NCI-H2196 (cell line): ENCODE measurements at regions not wholly inside any gene's neighbourhood (a gene's known extent, or its start where the extent isn't known, plus 50 kb on each side); places are given as distances from the start of the nearest gene placed in this dataset.
"Not testable (repeated sequence)": the region's sequence is repeated elsewhere in the genome, so short reads cannot be mapped to it uniquely, and the experiment has no call there.

Experiments used
- DNase-seq: peaks from one replicate; lab custom pipeline; 2025; ENCODE audit not compliant: unreplicated experiment; lab: John Stamatoyannopoulos, UW

GRCh38 chr10:15921423-15921945 is 61.2 kb upstream of the MINDY3 start:
- not testable (repeated sequence) for DNase-seq

DNA sequence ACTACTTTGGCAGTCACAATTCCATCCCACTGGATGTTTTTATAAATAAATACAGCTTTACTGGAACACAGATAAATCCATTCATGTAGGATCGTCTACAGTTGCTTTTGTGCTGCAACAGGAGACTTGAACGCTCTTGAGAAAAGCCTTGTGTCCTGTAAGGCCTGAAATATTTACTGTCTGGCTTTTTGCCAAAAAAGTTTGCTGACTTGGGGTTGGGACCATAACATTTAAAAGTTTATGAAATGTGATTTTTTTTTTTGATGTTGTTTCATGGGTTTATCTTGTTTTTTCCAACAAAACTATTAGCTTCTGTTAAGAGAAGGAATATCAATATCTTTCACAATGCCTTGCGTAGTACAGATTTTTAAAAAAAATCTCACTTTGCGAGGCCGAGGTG is 71.1 kb upstream of the MINDY3 start:
- DNase-seq = no peak

DNA sequence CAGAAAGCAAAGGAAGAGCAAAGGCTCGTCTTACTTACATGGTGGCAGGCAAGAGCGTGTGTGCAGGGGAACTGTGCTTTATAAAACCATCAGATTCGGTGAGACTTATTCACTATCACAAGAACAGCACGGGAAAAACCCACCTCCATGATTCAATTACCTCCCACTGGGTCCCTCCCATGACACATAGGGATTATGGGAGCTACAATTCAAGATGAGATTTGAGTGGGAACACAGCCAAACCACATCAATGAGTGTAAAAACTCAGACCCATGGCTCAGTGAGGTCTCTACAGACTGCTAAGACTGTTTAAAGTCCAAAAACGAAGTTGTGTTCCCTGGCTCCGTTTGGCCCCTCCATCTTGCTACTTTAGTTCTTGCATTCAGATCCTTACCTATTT is 79.2 kb upstream of the MINDY3 start:
- DNase-seq = not testable (repeated sequence)

DNA sequence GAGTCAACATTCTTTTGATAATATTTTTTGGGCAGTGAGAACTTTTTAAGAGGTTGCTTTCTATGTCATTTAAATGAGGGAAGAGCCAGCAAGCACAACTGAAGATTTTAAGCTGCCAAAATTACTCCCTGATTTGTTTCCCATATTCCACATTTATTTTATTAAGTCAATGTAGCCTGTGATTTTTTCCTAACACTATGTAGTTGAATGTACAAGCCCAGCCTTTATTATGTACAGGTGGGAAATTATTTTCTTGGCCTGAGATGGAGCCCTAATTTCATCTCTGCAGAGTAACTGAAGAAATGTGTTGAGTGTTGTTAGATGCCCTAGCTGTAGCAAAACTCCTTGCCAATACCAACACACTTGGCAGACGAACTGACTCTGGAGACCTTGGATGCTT is 83.1 kb upstream of the MINDY3 start:
- no peak for DNase-seq

DNA sequence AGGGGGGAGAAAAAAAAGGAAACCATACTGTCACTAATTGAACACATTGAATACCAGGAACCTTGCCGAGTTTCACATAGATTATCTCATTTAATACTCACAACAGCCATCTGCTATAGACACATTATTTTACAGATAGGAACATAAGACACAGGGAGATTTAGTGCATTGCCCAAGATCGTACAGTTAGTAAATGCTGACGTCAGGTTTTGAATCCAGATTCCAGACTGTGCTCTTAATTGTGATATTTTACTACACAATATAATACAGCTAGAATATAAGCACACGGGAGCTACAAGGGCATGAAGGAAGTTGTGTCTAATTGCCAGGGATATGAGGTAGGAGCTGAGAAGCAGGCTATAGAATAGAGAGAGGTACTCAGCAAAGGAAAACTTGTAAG is 93.9 kb upstream of the MINDY3 start:
- no peak for DNase-seq

DNA sequence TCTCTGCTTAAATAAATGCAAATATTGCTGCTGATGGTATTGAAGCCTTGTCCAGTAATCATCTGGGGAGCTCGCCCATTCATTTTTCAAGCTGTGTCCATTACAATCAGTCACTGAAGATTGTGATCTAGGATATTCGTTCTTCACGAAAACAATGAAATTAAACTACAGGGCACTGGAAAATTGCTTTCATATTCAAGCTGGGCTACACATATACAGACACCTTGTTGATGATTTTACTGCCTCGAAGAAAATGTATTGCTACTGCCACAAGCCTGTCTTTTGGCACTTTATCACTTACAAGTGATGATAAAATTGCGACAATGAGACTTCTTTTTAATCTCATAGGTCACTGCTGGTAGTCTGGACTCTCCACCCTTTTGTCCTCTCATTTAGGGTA is 100.0 kb upstream of the MINDY3 start:
- DNase-seq = no peak

GRCh38 chr10:15972736-15973135 is 112.4 kb upstream of the MINDY3 start:
- not testable (repeated sequence) for DNase-seq

DNA sequence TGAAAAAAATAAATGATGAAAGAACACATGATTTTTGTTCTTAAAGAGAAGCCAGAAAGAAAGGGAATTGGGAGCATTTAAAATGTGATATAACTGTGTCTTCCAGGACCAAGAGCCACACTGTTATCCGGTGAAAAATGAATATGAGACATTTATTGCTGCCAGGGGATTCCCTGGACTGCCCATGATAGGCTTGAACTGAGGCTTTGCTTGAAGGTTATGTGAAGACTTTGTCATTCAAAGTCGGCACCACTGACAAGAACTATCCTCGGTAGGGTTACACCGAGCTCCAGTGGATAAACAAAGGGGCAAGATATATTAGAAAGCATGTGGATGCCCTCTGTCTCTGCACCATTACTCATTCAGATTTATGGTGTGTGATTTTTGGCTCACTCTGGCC is 125.4 kb upstream of the MINDY3 start:
- no peak for DNase-seq

DNA sequence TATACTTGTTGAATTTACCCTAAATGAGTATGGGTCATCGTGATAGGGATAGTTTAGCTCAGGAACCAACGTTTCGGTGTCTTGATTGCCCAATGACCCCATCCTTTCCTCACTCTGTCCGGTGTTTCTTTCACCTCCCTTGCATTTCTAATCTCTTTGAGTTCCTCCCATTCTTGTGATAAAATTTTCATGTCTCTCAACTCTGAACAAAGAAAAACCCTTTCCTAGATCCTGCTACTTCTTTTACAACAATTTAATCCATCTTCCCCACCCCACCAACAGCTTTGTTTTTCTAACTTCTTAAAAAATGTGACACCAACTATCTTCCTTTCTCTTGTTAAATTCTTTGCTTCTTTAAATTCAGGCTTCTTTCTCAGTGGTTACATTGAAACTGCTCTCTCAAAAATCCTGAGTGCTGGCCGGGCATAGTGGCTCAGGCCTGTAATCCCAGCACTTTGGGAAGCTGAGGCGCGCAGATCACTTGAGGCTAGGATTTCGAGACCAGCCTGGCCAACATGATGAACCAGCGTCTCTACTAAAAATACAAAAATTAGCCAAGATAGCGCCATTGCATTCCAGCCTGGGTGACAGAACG is 130.3 kb upstream of the MINDY3 start:
- no peak for DNase-seq

DNA sequence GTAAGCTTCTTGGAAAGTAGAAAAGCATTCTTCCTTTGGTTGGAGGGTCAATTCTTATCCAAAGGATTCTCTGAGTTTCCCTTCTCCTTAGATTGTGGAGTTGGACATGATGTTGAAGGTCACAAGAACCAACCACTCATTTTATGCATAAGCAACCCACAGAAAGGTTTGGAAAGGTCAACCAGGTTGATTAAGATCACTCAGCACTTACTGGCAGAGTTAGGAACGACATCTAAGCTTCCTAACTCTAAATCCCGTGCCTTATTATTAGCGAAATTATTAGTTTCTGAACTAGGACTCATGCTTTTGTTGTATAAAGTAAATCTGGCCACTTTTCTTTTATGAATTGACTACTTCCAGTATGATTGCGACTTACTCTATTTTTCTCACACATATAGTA is 137.0 kb upstream of the MINDY3 start:
- DNase-seq = no peak

DNA sequence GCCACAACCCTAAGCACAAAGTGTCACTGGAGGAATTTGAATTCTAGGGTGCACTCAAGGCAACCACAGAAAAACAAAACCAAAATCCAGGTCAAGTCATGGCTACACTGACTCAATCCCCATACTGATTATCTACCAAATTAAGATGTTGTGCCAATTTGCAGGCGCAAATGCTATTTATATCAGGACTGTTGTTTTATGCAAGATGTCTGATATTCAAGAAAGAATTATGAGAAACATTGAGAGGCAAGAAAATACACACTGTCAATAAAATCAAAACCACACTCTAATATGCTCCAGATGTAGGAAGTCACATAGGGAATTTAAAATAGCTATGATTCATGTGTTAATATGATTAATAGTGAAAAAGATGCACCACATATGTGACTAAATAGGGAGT is 141.3 kb upstream of the MINDY3 start:
- no peak for DNase-seq

GRCh38 chr10:16009785-16010184 is 149.5 kb upstream of the MINDY3 start:
- DNase-seq = no peak

DNA sequence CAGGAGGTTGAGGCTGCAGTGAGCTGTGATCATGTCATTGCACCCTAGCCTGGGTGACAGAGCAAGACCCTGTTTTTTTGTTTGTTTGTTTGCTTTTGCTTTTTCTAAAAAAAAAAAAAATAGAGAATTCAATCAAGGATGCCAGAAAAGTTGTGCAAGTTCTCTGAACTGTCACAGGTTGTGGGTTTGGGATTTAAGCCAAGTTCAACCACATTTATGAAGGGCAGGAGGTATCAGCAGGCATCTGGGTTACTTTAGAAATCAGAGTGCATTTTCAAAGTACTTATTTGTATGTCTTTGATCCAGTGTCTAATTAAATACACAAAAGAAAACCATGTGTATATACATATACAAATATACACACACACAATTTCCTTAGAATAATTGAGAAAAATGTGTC is 151.2 kb upstream of the MINDY3 start:
- no peak for DNase-seq

GRCh38 chr10:16014469-16014868 is 154.2 kb upstream of the MINDY3 start:
- no peak for DNase-seq

GRCh38 chr10:16016688-16017087 is 156.4 kb upstream of the MINDY3 start:
- no peak for DNase-seq

- no peak for DNase-seq
Measured at GRCh38 chr10:16020836-16021235, 160.5 kb upstream of the MINDY3 start.

DNA sequence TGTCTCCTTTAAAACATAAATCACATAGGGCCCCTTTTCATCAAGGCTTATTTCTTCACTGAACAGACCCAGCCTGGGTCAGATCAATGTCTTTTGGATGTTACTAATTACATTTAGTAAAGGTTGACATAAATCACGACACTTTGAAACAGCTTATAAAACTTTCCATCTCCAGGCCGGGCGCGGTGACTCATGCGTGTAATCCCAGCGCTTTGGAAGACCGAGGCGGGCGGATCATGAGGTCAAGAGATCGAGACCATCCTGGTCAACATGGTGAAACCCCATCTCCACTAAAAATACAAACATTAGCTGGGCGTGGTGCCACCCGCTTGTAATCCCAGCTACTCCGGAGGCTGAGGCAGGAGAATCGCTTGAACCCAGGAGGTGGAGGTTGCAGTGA is 166.5 kb upstream of the MINDY3 start:
- not testable (repeated sequence) for DNase-seq

- no peak for DNase-seq
Measured at GRCh38 chr10:16030562-16030961, 170.3 kb upstream of the MINDY3 start.

DNA sequence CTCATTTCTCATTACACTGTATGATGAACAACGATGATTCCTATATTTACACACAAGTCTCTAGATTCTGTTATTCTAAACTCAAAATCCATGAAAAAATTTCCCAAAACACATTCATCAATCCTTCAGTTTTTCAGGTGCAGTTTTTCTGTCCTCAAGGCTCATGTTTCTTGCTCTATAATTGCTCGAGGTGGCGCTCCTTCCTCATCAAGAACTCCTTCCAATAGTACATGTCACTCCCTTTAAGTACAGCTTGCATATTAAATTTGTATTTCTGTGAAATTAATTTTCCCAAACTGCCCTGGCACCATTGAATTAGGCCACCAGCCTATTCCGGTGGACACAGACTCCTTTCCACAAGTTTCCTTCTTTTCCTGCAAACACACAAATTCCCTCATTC is 188.7 kb upstream of the MINDY3 start:
- no peak for DNase-seq

DNA sequence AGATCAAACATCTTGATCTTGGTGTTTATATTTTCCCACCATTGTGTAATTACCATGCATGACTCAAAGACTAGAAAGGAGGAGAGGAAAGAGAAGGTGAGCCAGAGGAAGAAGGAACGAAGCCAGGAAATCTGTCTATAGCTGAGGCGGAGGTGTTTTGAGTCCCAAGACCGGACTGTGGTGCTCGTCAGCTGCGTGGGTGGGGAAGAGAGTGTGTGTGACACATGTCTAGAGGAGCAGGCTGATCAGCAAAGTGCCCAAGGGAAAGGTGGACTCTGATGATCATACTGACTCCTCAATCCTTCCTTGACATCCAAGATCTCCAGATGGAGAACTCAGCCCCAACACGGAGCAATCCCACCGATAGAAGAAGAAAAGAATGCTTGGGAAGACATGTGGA is 189.5 kb upstream of the MINDY3 start:
- DNase-seq = no peak

DNA sequence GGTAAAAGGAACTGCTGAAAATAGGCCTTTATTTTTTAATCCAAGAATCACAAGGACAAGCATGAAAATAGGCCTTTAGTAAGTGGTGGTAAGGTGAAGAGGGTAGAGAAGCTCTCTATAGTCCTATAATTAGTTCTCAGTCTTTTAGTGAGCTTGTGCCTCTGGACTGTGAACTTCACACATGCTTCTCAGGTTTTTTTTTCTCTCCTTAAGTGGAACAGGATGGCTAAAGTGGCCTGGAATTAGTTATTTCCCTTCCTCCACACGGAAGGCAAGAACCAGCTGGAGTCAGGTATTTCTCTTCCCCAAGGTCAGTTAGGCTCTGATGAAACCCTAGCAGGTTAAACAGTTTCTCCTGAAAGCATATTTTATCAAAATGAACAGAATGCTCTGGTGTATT is 203.0 kb upstream of the MINDY3 start:
- no peak for DNase-seq

- not testable (repeated sequence) for DNase-seq
Measured at GRCh38 chr10:16083551-16083950, 223.2 kb upstream of the MINDY3 start.

DNA sequence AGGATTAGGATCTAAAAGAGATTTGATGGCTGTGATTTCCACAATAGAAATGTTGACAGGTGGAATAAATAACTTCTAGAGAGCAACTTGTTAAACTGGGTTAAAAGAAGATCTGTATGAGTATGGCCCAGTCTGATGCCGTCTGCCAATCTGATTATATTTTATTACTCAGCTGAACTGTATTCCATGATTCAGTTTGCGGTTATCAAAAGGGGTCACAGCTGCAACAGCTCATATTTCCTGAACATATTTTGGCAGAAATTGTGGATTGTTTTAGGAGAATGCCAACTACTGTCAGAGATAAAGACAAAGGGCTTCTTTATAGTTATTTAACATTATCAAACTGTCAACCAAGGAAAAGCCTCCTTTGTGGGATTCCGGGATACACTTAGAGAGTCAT is 244.8 kb upstream of the MINDY3 start:
- no peak for DNase-seq
